H9 (cell line): ENCODE measurements at regions not wholly inside any gene's neighbourhood (a gene's known extent, or its start where the extent isn't known, plus 50 kb on each side); places are given as distances from the start of the nearest gene placed in this dataset.

Source experiments
- DNase-seq: peaks from one replicate; pipeline ENCODE4 v3.0.0-alpha.2; 2017
- H2AFZ ChIP-seq: one replicate; pipeline ENCODE4 v1.6.1; 2013; ENCODE audit warnings: mild to moderate bottlenecking, low read length, control low read depth, moderate library complexity
- H2AK5ac ChIP-seq: 2 replicates; pipeline ENCODE4 v1.6.1; 2013; ENCODE audit warnings: low read length, control low read depth, mixed read lengths; ENCODE audit not compliant: insufficient read length
- H2BK120ac ChIP-seq: one replicate; pipeline ENCODE4 v1.6.1; 2013; ENCODE audit warnings: low read depth, mild to moderate bottlenecking, low read length, control low read depth, inconsistent platforms; ENCODE audit not compliant: poor library complexity, severe bottlenecking
- H2BK12ac ChIP-seq: 2 replicates; pipeline ENCODE4 v1.6.1; 2013; ENCODE audit warnings: low read length, control low read depth, mixed read lengths, low read depth; ENCODE audit not compliant: insufficient read length
- H2BK15ac ChIP-seq: 2 replicates; pipeline ENCODE4 v1.6.1; 2013; ENCODE audit warnings: low read depth, low read length, control low read depth
- H2BK20ac ChIP-seq: one replicate; pipeline ENCODE4 v1.6.1; 2013; ENCODE audit warnings: low read depth, mild to moderate bottlenecking, low read length, control low read depth, inconsistent platforms; ENCODE audit not compliant: poor library complexity, severe bottlenecking
- H2BK5ac ChIP-seq: 2 replicates; pipeline ENCODE4 v1.6.1; 2013; ENCODE audit warnings: low read length, control low read depth, mixed read lengths; ENCODE audit not compliant: insufficient read length
- H3K14ac ChIP-seq: 2 replicates; pipeline ENCODE4 v1.6.1; 2013; ENCODE audit warnings: low read length, control low read depth; ENCODE audit not compliant: insufficient read depth
- H3K18ac ChIP-seq: 2 replicates; pipeline ENCODE4 v1.6.1; 2013; ENCODE audit warnings: low read depth, mild to moderate bottlenecking, mixed read lengths, low read length, control low read depth; ENCODE audit not compliant: insufficient read length
- H3K23ac ChIP-seq: 2 replicates; pipeline ENCODE4 v1.6.1; 2013; ENCODE audit warnings: low read length, control low read depth, mixed read lengths, low read depth; ENCODE audit not compliant: insufficient read length
- H3K23me2 ChIP-seq: 2 replicates; pipeline ENCODE4 v1.6.1; 2013; ENCODE audit warnings: low read depth, mild to moderate bottlenecking, mixed read lengths, low read length, control low read depth; ENCODE audit not compliant: insufficient read length, poor library complexity, severe bottlenecking
- H3K27ac ChIP-seq: 2 replicates; pipeline ENCODE4 v1.5.1; 2013; ENCODE audit warnings: low read length, control low read depth, mixed read lengths, low read depth; ENCODE audit not compliant: insufficient read length
- H3K27me3 ChIP-seq: 2 replicates; pipeline ENCODE4 v1.6.1; 2013; ENCODE audit warnings: low read length, control low read depth, inconsistent platforms; ENCODE audit not compliant: insufficient read depth
- H3K4ac ChIP-seq: 2 replicates; pipeline ENCODE4 v1.6.1; 2013; ENCODE audit warnings: low read depth, mild to moderate bottlenecking, control low read depth, inconsistent platforms, low read length, moderate library complexity
- H3K4me1 ChIP-seq: 2 replicates; pipeline ENCODE4 v1.6.1; 2013; ENCODE audit warnings: low read length, control low read depth, inconsistent platforms; ENCODE audit not compliant: insufficient read depth
- H3K4me2 ChIP-seq: 2 replicates; pipeline ENCODE4 v1.6.1; 2013; ENCODE audit warnings: low read length, control low read depth, mixed read lengths; ENCODE audit not compliant: insufficient read length, insufficient read depth
- H3K56ac ChIP-seq: 2 replicates; pipeline ENCODE4 v1.6.1; 2013; ENCODE audit warnings: low read depth, mild to moderate bottlenecking, mixed read lengths, low read length, control low read depth; ENCODE audit not compliant: insufficient read length
- H3K79me1 ChIP-seq: 2 replicates; pipeline ENCODE4 v1.6.1; 2013; ENCODE audit warnings: low read depth, mild to moderate bottlenecking, moderate library complexity, low read length, control low read depth, inconsistent platforms; ENCODE audit not compliant: insufficient read depth, poor library complexity, severe bottlenecking
- H3K79me2 ChIP-seq: 2 replicates; pipeline ENCODE4 v1.6.1; 2013; ENCODE audit warnings: low read length, control low read depth, inconsistent platforms; ENCODE audit not compliant: insufficient read depth
- H3K9ac ChIP-seq: 2 replicates; pipeline ENCODE4 v1.6.1; 2013; ENCODE audit warnings: low read length, control low read depth, mixed read lengths; ENCODE audit not compliant: insufficient read length; ENCODE audit errors: extremely low read depth
- H3K9me3 ChIP-seq: one replicate; pipeline ENCODE4 v1.6.1; 2013; ENCODE audit warnings: low read depth, low read length, inconsistent platforms; ENCODE audit not compliant: control insufficient read depth
- H3T11ph ChIP-seq: one replicate; pipeline ENCODE4 v1.6.1; 2013; ENCODE audit warnings: mild to moderate bottlenecking, low read length, control low read depth, inconsistent platforms
- H4K20me1 ChIP-seq: one replicate; pipeline ENCODE4 v1.6.1; 2013; ENCODE audit not compliant: control insufficient read depth, insufficient read length, insufficient read depth
- H4K5ac ChIP-seq: 2 replicates; pipeline ENCODE4 v1.6.1; 2013; ENCODE audit warnings: low read depth, mild to moderate bottlenecking, mixed read lengths, low read length, control low read depth; ENCODE audit not compliant: insufficient read length
- H4K8ac ChIP-seq: replicated peaks from 2 replicates; pipeline ENCODE4 v1.6.1; 2013; ENCODE audit warnings: low read length, control low read depth, mixed read lengths, low read depth; ENCODE audit not compliant: insufficient read length
- H4K91ac ChIP-seq: 2 replicates; pipeline ENCODE4 v1.6.1; 2013; ENCODE audit warnings: low read depth, mild to moderate bottlenecking, moderate library complexity, mixed read lengths, low read length, control low read depth; ENCODE audit not compliant: insufficient read length
- H3K27ac Mint-ChIP-seq, 3 experiments: 2 replicates in 2 of 3; 3 replicates in 1 of 3; pipeline ENCODE4 v1.8.0; 2020 to 2021; ENCODE audit warnings: mixed read lengths in 3 of 3, mild to moderate bottlenecking in 1 of 3, moderate library complexity in 1 of 3
- H3K27me3 Mint-ChIP-seq: 2 replicates; pipeline ENCODE4 v1.8.0; 2021; ENCODE audit warnings: low read depth, mild to moderate bottlenecking, moderate library complexity, mixed read lengths
- H3K36me3 Mint-ChIP-seq, 3 experiments: 2 replicates in 2 of 3; 3 replicates in 1 of 3; pipeline ENCODE4 v1.8.0; 2020 to 2021; ENCODE audit warnings: low read depth in 3 of 3, mixed read lengths in 3 of 3; ENCODE audit not compliant: insufficient read depth in 1 of 3
- H3K4me1 Mint-ChIP-seq, 2 experiments: 2 replicates each; pipeline ENCODE4 v1.8.0; 2020; ENCODE audit warnings: mixed read lengths in 2 of 2
- H3K4me3 Mint-ChIP-seq, 2 experiments: 2 replicates in 1 of 2; 3 replicates in 1 of 2; pipeline ENCODE4 v1.8.0; 2020 to 2021; ENCODE audit warnings: mild to moderate bottlenecking in 2 of 2, mixed read lengths in 2 of 2, moderate library complexity in 1 of 2
- H3K9me3 Mint-ChIP-seq, 2 experiments: 2 replicates in 1 of 2; 3 replicates in 1 of 2; pipeline ENCODE4 v1.8.0; 2020; ENCODE audit warnings: mild to moderate bottlenecking in 2 of 2, mixed read lengths in 2 of 2, moderate library complexity in 1 of 2
- WGBS: extraction: QIAGEN DNeasy Blood & Tissue Kit; methylation state at CpG from one replicate; pipeline ENCODE4 v1.1.7; 2013; ENCODE audit warnings: missing lambda C conversion rate, low lambda C conversion rate, mixed read lengths; ENCODE audit not compliant: insufficient read length; ENCODE audit errors: extremely low coverage; 5-methylcytosine and 5-hydroxymethylcytosine counted together
- TF ChIP-seq, protein P1 (sequence below): fragments of 200-600 bp; sonication (generic); conservative IDR thresholded peaks from 3 replicates; pipeline ENCODE4 v1.8.0; 2021; ENCODE audit warnings: antibody characterized with exemption, mild to moderate bottlenecking

DNA sequence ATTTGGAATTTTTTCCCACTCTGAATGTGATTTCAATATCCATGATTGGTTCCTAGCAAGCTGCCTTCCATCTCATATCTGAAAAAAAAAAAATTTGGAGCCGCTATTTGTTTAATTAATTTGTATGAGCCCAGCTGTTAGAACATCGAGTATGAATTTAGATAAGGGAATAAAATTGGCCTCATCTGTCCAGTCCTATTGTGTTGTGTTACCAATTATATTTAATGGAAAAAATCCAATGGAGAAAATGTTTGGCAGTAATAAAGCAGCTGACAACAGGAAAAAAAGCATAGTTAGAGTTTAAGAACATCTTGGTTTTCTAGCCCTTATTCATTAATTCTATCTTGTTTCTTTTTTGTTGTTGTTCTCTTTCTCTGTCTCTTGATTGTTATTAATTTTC, 735.6 kb upstream of the RIOK2 start:
- H3K27ac Mint-ChIP-seq, result no peak overlapping the region
- Histone ChIP-seq H3K18ac (no peak overlapping the region), H3K9me3 (no peaks in the 10 kb centered on the region), H4K8ac (no peak overlapping the region), H3K4me1 (no peaks in the 10 kb centered on the region), H2AK5ac (no peak overlapping the region), H3K23me2 (no peaks in the 10 kb centered on the region), H3K9ac (no peak overlapping the region), H4K5ac (no peak overlapping the region), H3K27ac (no peak overlapping the region), H3K27me3 (no peaks in the 10 kb centered on the region), H2BK20ac (no peak overlapping the region), H3K14ac (no peak overlapping the region), H3K56ac (no peak overlapping the region), H2BK120ac (no peak overlapping the region), H3K4ac (no peak overlapping the region), H4K91ac (no peak overlapping the region), H3T11ph (no peak overlapping the region), H2BK5ac (no peak overlapping the region), H2AFZ (no peak overlapping the region), H2BK15ac (no peak overlapping the region), H3K79me2 (no peaks in the 10 kb centered on the region), H3K4me2 (no peak overlapping the region), H4K20me1 (no peaks in the 10 kb centered on the region), H2BK12ac (no peak overlapping the region), H3K79me1 (no peaks in the 10 kb centered on the region), H3K23ac (no peak overlapping the region)
- WGBS, result no CpG with 5 or more reads among the region's 2 CpGs
- no peaks in the 10 kb centered on the region for H3K36me3 Mint-ChIP-seq
- H3K9me3 Mint-ChIP-seq, result no peaks in the 10 kb centered on the region
- TF ChIP-seq, protein P1, sequence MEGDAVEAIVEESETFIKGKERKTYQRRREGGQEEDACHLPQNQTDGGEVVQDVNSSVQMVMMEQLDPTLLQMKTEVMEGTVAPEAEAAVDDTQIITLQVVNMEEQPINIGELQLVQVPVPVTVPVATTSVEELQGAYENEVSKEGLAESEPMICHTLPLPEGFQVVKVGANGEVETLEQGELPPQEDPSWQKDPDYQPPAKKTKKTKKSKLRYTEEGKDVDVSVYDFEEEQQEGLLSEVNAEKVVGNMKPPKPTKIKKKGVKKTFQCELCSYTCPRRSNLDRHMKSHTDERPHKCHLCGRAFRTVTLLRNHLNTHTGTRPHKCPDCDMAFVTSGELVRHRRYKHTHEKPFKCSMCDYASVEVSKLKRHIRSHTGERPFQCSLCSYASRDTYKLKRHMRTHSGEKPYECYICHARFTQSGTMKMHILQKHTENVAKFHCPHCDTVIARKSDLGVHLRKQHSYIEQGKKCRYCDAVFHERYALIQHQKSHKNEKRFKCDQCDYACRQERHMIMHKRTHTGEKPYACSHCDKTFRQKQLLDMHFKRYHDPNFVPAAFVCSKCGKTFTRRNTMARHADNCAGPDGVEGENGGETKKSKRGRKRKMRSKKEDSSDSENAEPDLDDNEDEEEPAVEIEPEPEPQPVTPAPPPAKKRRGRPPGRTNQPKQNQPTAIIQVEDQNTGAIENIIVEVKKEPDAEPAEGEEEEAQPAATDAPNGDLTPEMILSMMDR, result no peak
- no peak overlapping the region for H3K4me3 Mint-ChIP-seq
- DNase-seq, result no peak
- H3K4me1 Mint-ChIP-seq, result no peaks in the 10 kb centered on the region
- no peaks in the 10 kb centered on the region for H3K27me3 Mint-ChIP-seq
